Neutrophil (primary cell): ENCODE measurements at regions not wholly inside any gene's neighbourhood (a gene's known extent, or its start where the extent isn't known, plus 50 kb on each side); places are given as distances from the start of the nearest gene placed in this dataset.

Experiments used
- H3K27ac ChIP-seq: fragments of 200-600 bp; sonication (generic); 2 replicates; pipeline ENCODE4 v1.5.1; 2016; ENCODE audit warnings: mild to moderate bottlenecking, moderate library complexity
- H3K27me3 ChIP-seq: fragments of 200-600 bp; sonication (generic); 2 replicates; pipeline ENCODE4 v1.6.0; 2016; ENCODE audit warnings: mild to moderate bottlenecking
- H3K36me3 ChIP-seq: fragments of 200-600 bp; sonication (generic); 2 replicates; pipeline ENCODE4 v1.5.1; 2017
- H3K4me1 ChIP-seq, 2 experiments: fragments of 200-600 bp in 1 of 2; sonication (generic) in 1 of 2; 1 replicate in 1 of 2; 2 replicates in 1 of 2; pipeline versions ENCODE4 v1.5.1 to v1.6.1; 2013 to 2016; ENCODE audit warnings: low read depth in 1 of 2, low read length in 1 of 2, mild to moderate bottlenecking in 1 of 2, moderate library complexity in 1 of 2; ENCODE audit not compliant: control insufficient read depth in 1 of 2, insufficient read depth in 1 of 2
- H3K4me3 ChIP-seq, 2 experiments: fragments of 200-600 bp in 1 of 2; sonication (generic) in 1 of 2; 1 replicate in 1 of 2; 2 replicates in 1 of 2; pipeline ENCODE4 v1.5.1; 2013 to 2016; ENCODE audit warnings: low read depth in 1 of 2, low read length in 1 of 2, mild to moderate bottlenecking in 1 of 2, moderate library complexity in 1 of 2
- H3K9me3 ChIP-seq: fragments of 200-600 bp; sonication (generic); 2 replicates; pipeline ENCODE4 v1.5.1; 2016
- TF ChIP-seq, protein P1 (sequence below): fragments of 200-600 bp; sonication (generic); IDR thresholded peaks from 2 replicates; pipeline ENCODE4 v1.5.1; 2016; ENCODE audit warnings: antibody characterized with exemption

DNA sequence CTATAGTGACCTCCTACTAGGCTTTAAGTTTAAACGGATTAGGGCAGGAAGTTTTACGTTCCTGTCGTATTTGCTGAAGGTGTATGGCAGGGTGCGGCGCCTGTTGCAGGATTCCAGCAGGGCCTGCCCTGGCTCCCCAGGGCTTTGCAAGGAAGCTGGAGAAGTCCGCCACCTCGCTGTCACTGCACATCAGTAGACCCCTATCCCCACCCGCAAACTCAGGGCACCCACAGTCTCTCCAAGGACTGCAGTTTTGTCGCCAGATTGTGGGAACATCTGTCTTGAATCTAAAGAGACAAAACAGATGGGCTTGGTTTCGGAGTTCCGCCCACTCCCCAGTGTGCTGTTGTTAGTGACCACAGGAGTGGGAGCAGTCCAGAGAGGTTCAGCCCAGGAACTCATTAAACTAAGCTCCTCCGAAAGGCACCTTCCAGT lies 110.8 kb downstream of the CDC7 start:
- Histone ChIP-seq H3K4me3 (no peak overlapping the region), H3K9me3 (no peaks in the 10 kb centered on the region), H3K4me1 (no peaks in the 10 kb centered on the region), H3K27me3 (no peaks in the 10 kb centered on the region), H3K36me3 (no peaks in the 10 kb centered on the region), H3K27ac (no peak overlapping the region)
- TF ChIP-seq, protein P1, sequence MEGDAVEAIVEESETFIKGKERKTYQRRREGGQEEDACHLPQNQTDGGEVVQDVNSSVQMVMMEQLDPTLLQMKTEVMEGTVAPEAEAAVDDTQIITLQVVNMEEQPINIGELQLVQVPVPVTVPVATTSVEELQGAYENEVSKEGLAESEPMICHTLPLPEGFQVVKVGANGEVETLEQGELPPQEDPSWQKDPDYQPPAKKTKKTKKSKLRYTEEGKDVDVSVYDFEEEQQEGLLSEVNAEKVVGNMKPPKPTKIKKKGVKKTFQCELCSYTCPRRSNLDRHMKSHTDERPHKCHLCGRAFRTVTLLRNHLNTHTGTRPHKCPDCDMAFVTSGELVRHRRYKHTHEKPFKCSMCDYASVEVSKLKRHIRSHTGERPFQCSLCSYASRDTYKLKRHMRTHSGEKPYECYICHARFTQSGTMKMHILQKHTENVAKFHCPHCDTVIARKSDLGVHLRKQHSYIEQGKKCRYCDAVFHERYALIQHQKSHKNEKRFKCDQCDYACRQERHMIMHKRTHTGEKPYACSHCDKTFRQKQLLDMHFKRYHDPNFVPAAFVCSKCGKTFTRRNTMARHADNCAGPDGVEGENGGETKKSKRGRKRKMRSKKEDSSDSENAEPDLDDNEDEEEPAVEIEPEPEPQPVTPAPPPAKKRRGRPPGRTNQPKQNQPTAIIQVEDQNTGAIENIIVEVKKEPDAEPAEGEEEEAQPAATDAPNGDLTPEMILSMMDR, result no peak

DNA sequence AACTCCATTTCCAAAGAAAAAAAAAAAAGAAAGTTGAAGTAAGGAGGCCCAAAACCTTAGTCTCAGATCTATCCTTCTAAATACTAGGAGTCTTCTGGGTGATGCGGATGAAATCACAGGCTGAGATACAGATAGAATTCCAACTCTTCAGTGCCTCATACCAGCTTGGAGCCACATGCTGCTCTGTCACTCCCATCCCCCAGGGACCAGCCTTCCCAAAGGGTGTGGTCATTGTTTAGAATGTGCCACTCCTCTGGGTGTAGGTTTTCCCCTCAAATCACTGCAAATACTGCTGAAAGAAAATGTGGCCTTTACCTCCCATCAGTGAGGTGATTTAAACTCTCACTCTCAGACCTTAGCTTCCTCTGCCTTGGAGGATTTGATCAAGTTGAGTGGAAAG lies 112.9 kb downstream of the CDC7 start:
- TF ChIP-seq, protein P1, result no peak
- no peaks in the 10 kb centered on the region for H3K36me3 ChIP-seq
- peaks cover 12% of the 10 kb centered on the region for H3K27me3 ChIP-seq
- H3K4me1 ChIP-seq, result no peaks in the 10 kb centered on the region
- no peaks in the 10 kb centered on the region for H3K9me3 ChIP-seq
- H3K27ac ChIP-seq, result no peak overlapping the region
- no peak overlapping the region for H3K4me3 ChIP-seq

DNA sequence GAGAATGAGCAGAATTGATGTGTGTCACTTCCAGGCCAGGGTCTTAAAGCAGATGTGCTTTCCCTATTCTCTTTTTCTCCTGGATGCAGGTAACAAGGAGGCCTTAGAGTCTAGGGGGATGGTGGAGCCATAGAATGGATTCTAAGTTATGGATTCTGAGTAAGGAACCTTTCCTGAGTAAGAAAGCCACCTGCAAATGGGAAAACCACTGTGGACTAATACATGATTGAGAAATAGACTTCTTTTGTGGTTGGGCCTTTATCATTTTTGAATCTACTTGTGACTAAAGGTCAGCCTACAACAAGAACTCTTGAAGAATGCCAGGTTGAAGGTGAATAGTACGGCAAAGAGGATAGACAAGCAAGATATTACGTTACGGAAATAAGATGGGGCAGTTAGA lies 116.1 kb downstream of the CDC7 start:
- H3K27ac ChIP-seq, result no peak overlapping the region
- no peaks in the 10 kb centered on the region for H3K36me3 ChIP-seq
- H3K4me1 ChIP-seq, result no peaks in the 10 kb centered on the region
- H3K27me3 ChIP-seq, result peaks cover 24% of the 10 kb centered on the region
- H3K4me3 ChIP-seq, result no peak overlapping the region
- no peaks in the 10 kb centered on the region for H3K9me3 ChIP-seq
- TF ChIP-seq, protein P1, result no peak

DNA sequence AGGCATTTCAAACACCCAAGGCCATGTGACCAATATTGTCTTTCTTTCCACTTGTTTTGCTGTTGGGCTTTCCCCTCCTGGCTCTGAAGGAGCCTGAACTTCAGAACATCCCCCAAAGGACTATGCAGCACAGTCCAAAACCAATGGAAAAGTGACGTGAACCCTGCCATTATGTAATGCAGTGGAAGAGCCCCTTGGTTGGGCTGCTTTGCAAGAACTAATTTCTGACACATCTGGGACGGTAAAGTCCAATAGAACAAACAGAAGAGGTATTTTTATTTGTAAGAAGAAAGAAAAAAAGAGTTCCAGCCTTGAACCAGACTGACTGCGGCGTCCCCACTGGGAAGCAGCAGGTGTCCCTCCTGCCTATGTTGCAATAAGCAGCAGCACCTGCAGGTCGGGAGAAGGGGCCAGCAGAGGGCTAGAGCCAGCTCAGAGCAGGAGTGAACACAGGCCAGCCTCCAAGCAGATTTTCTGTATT lies 116.7 kb downstream of the CDC7 start:
- H3K27me3 ChIP-seq, result peaks cover 24% of the 10 kb centered on the region
- H3K4me1 ChIP-seq, result no peaks in the 10 kb centered on the region
- H3K9me3 ChIP-seq, result no peaks in the 10 kb centered on the region
- TF ChIP-seq, protein P1, result no peak
- no peak overlapping the region for H3K27ac ChIP-seq
- no peaks in the 10 kb centered on the region for H3K36me3 ChIP-seq
- H3K4me3 ChIP-seq, result no peak overlapping the region

DNA sequence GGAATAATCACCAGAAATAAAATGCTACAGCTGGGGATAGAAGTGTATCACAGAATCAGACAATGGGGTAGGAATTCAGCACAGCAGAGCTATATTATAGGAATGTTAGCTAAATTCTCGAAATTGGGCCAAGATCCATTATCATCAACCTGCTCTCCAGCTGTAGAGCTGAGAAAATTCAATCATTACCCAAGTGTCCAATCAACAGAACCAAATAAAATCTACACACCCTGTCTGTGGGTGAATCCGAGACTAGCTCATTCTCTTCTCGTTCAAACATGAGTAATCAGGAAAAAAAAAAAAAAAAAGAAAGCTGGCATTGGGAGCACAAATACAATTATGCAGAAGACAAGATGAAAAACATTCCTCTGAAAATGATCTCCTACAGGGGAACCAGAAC lies 119.2 kb downstream of the CDC7 start:
- Histone ChIP-seq H3K4me1 (no peaks in the 10 kb centered on the region), H3K4me3 (no peak overlapping the region)

More for the DNA sequence above, 119.2 kb downstream of the CDC7 start:
- Histone ChIP-seq H3K36me3 (no peaks in the 10 kb centered on the region), H3K27me3 (peaks cover 24% of the 10 kb centered on the region), H3K27ac (no peak overlapping the region), H3K9me3 (no peaks in the 10 kb centered on the region)
- TF ChIP-seq, protein P1, result no peak
